Central memory CD4-positive, alpha-beta T cell (primary cell): ENCODE measurements at regions not wholly inside any gene's neighbourhood (a gene's known extent, or its start where the extent isn't known, plus 50 kb on each side); places are given as distances from the start of the nearest gene placed in this dataset.
"Not testable (repeated sequence)": the region's sequence is repeated elsewhere in the genome, so short reads cannot be mapped to it uniquely, and the experiment has no call there.

Experiments used
- DNase-seq: peaks from one replicate; pipeline ENCODE4 v3.0.0; 2022

- DNase-seq: no peak
Measured at GRCh38 chr6:102813489-102814275, 1420.2 kb downstream of the GRIK2 start.

GRCh38 chr6:102812242-102812641, 1418.7 kb downstream of the GRIK2 start:
- no peak for DNase-seq

GRCh38 chr6:102808944-102809505, 1415.5 kb downstream of the GRIK2 start:
- not testable (repeated sequence) for DNase-seq

GRCh38 chr6:102799051-102799450, 1405.5 kb downstream of the GRIK2 start:
- no peak for DNase-seq

- no peak for DNase-seq
Measured at GRCh38 chr6:102798636-102799035, 1405.1 kb downstream of the GRIK2 start.

- no peak for DNase-seq
Measured at GRCh38 chr6:102793752-102794151, 1400.2 kb downstream of the GRIK2 start.

- DNase-seq: no peak
Measured at GRCh38 chr6:102774326-102774725, 1380.8 kb downstream of the GRIK2 start.

GRCh38 chr6:102773636-102774035, 1380.1 kb downstream of the GRIK2 start:
- DNase-seq: no peak

- DNase-seq: no peak
Measured at GRCh38 chr6:102766963-102767362, 1373.5 kb downstream of the GRIK2 start.

GRCh38 chr6:102764317-102764716, 1370.8 kb downstream of the GRIK2 start:
- no peak for DNase-seq

- DNase-seq: no peak
Measured at GRCh38 chr6:102763891-102764290, 1370.4 kb downstream of the GRIK2 start.

GRCh38 chr6:102761872-102762271, 1368.4 kb downstream of the GRIK2 start:
- DNase-seq: no peak

- no peak for DNase-seq
Measured at GRCh38 chr6:102759415-102759814, 1365.9 kb downstream of the GRIK2 start.

- DNase-seq: not testable (repeated sequence)
Measured at GRCh38 chr6:102758536-102758935, 1365.0 kb downstream of the GRIK2 start.

GRCh38 chr6:102749210-102749971, 1355.9 kb downstream of the GRIK2 start:
- DNase-seq: no peak

- no peak for DNase-seq
Measured at GRCh38 chr6:102746941-102747340, 1353.4 kb downstream of the GRIK2 start.

GRCh38 chr6:102742754-102743356, 1349.3 kb downstream of the GRIK2 start:
- no peak for DNase-seq

GRCh38 chr6:102742028-102742427, 1348.5 kb downstream of the GRIK2 start:
- DNase-seq: no peak

- no peak for DNase-seq
Measured at GRCh38 chr6:102736941-102737368, 1343.4 kb downstream of the GRIK2 start.

GRCh38 chr6:102732898-102733297, 1339.4 kb downstream of the GRIK2 start:
- no peak for DNase-seq

- not testable (repeated sequence) for DNase-seq
Measured at GRCh38 chr6:102722086-102722485, 1328.6 kb downstream of the GRIK2 start.

- DNase-seq: no peak
Measured at GRCh38 chr6:102717737-102718456, 1324.4 kb downstream of the GRIK2 start.

- no peak for DNase-seq
Measured at GRCh38 chr6:102717252-102717651, 1323.7 kb downstream of the GRIK2 start.
